ENCODE measurements at regions not wholly inside any gene's neighbourhood (a gene's known extent, or its start where the extent isn't known, plus 50 kb on each side); places are given as distances from the start of the nearest gene placed in this dataset.
A peak's percentile ranks its signal among the peaks of the same experiment; 100 is the strongest.
"Not testable (repeated sequence)": the region's sequence is repeated elsewhere in the genome, so short reads cannot be mapped to it uniquely, and the experiment has no call there.

DNA sequence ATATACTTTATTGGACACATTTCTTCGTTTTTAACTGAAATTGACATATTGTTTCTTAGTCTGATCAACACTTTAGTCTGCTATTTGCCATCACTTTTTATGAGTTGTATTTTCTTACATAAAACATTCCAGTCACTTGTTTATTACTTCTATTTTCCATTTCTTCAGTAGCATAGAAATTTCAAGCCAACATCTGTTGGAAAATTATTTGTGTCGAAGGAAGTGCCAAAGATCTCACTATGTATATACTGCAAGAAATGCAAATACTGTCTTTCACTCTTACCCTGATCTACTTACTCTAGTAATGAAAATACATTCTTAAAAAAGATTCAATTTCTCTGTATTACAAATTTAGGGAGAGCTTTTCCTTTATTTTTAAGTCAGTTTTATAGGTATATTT, 105.9 kb downstream of the SLC17A6 start:
- Mint-ChIP-seq H3K4me1 (ENCODE audit: low read depth) (no peaks in the 10 kb centered on the region), H3K36me3 (ENCODE audit: low read depth) (no peaks in the 10 kb centered on the region), H3K27ac (no peak overlapping the region), H3K27me3 (peaks cover 12% of the 10 kb centered on the region), H3K4me3 (no peak overlapping the region), H3K9me3 (no peaks in the 10 kb centered on the region)
- DNase-seq, result no peak

DNA sequence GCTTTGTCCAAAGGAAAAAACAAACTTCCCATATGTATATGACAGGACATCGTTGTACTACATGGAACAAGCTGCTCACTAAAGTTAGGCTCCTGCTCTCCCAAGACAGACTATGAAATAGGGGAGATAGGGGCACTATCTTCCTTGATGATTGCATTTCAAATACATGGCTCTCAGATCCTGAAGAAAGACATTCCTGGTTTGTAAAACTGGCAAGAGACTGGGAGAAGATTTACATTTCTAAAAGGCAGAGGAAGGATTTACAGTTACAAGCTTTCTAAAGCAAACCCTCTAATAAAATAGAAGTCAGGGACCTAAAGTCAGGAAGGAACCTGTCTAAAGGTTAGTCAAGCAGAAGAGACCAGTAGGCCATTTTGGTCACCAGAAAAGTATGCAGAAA, 103.7 kb downstream of the SLC17A6 start:
- Mint-ChIP-seq H3K36me3 (ENCODE audit: low read depth) (no peaks in the 10 kb centered on the region), H3K4me3 (no peak overlapping the region), H3K4me1 (ENCODE audit: low read depth) (no peaks in the 10 kb centered on the region), H3K27ac (no peak overlapping the region), H3K27me3 (peaks cover 7% of the 10 kb centered on the region), H3K9me3 (no peaks in the 10 kb centered on the region)
- DNase-seq, result no peak

- H3K4me3 Mint-ChIP-seq; H3K27ac Mint-ChIP-seq; H3K9me3 Mint-ChIP-seq; H3K36me3 Mint-ChIP-seq (ENCODE audit: low read depth); DNase-seq: not testable (repeated sequence)
- Mint-ChIP-seq H3K4me1 (ENCODE audit: low read depth) (peaks cover 13% of the 10 kb centered on the region), H3K27me3 (peaks cover 33% of the 10 kb centered on the region)
Measured at GRCh38 chr11:22435582-22435981, 97.4 kb downstream of the SLC17A6 start.

DNA sequence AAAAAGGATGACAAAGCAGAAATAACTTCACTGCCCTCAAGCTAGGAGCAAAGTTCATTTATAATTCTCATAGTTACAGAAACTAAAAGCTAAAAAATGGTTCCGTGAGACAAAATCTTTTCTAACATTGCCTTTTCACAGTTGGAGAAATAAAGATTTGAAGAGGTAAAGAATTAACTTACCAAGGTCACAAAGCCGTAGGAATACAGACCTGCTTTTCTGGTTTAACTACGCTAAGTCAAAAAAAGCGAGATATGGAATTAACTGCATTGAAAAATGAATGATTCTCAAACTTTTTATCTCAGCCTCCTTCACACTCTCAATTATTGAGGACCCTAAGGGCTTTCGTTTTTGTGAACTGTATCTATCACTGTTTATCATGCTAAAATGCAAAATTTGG, 95.3 kb downstream of the SLC17A6 start:
- no peaks in the 10 kb centered on the region for H3K36me3 Mint-ChIP-seq (ENCODE audit: low read depth)
- H3K9me3 Mint-ChIP-seq, result no peaks in the 10 kb centered on the region
- DNase-seq, result no peak
- peaks cover 13% of the 10 kb centered on the region for H3K4me1 Mint-ChIP-seq (ENCODE audit: low read depth)
- H3K27me3 Mint-ChIP-seq, result peaks cover 33% of the 10 kb centered on the region
- no peak overlapping the region for H3K4me3 Mint-ChIP-seq
- no peak overlapping the region for H3K27ac Mint-ChIP-seq

GRCh38 chr11:22433094-22433455, 94.9 kb downstream of the SLC17A6 start:
- Mint-ChIP-seq H3K27me3 (peaks cover 33% of the 10 kb centered on the region), H3K4me1 (ENCODE audit: low read depth) (peaks cover 13% of the 10 kb centered on the region), H3K27ac (no peak overlapping the region), H3K4me3 (peak overlapping the region; percentile 45), H3K36me3 (ENCODE audit: low read depth) (no peaks in the 10 kb centered on the region), H3K9me3 (no peaks in the 10 kb centered on the region)
- no peak for DNase-seq

- peak overlapping the region; percentile 45 for H3K4me3 Mint-ChIP-seq
- DNase-seq, result peak; percentile 28
- no peaks in the 10 kb centered on the region for H3K9me3 Mint-ChIP-seq
- peaks cover 13% of the 10 kb centered on the region for H3K4me1 Mint-ChIP-seq (ENCODE audit: low read depth)
- H3K27me3 Mint-ChIP-seq, result peaks cover 33% of the 10 kb centered on the region
- H3K36me3 Mint-ChIP-seq (ENCODE audit: low read depth), result no peaks in the 10 kb centered on the region
- no peak overlapping the region for H3K27ac Mint-ChIP-seq
Measured at GRCh38 chr11:22432291-22433093, 94.3 kb downstream of the SLC17A6 start.

DNA sequence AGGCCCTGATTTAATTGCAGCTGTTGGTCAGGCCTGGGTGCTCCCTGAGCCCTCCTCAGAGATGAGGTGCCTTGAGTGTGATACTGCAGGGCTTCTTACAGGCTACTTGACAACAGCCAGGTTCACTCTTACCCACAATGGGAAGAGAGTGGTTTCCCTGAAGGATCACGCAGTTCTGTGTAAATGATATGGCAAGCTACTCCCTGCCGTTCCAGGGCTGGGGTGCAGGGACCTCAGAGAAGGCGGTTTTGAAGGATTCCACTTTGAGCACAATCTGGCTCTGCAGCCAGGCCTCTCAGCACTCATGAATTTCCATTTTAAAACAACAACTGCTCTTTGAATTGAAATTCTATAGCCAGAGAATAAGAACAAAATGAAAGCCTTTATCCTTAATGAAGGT, 92.9 kb downstream of the SLC17A6 start:
- H3K4me3 Mint-ChIP-seq, result no peak overlapping the region
- H3K9me3 Mint-ChIP-seq, result no peaks in the 10 kb centered on the region
- no peak for DNase-seq
- H3K27me3 Mint-ChIP-seq, result peaks cover 33% of the 10 kb centered on the region
- H3K36me3 Mint-ChIP-seq (ENCODE audit: low read depth), result no peaks in the 10 kb centered on the region
- peaks cover 13% of the 10 kb centered on the region for H3K4me1 Mint-ChIP-seq (ENCODE audit: low read depth)
- no peak overlapping the region for H3K27ac Mint-ChIP-seq

DNA sequence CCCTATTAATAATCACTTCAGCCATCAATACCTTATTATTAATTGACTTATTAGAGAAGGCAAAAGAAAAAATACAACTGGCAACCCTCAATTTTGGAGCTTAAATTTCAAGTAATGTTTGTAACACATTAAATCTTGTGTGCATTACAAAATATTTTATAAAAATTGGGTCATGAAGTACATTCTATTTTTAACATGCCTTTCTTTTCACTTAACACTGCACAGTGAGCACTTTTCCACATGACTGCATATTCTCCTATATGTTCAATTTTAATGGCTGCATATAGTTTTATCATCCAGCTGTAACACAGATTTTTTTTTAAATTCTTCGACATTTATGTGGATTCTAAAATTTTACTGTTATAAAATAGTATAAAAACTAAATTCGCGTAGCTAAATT, 92.5 kb downstream of the SLC17A6 start:
- Mint-ChIP-seq H3K36me3 (ENCODE audit: low read depth) (no peaks in the 10 kb centered on the region), H3K27me3 (peaks cover 33% of the 10 kb centered on the region), H3K9me3 (no peaks in the 10 kb centered on the region), H3K4me1 (ENCODE audit: low read depth) (peaks cover 13% of the 10 kb centered on the region), H3K4me3 (no peak overlapping the region), H3K27ac (no peak overlapping the region)
- DNase-seq, result no peak

- H3K4me3 Mint-ChIP-seq, result no peak overlapping the region
- H3K27ac Mint-ChIP-seq, result no peak overlapping the region
- no peaks in the 10 kb centered on the region for H3K9me3 Mint-ChIP-seq
- DNase-seq, result no peak
- H3K4me1 Mint-ChIP-seq (ENCODE audit: low read depth), result peaks cover 13% of the 10 kb centered on the region
- no peaks in the 10 kb centered on the region for H3K36me3 Mint-ChIP-seq (ENCODE audit: low read depth)
- H3K27me3 Mint-ChIP-seq, result peaks cover 33% of the 10 kb centered on the region
Measured at GRCh38 chr11:22430141-22430541, 92.0 kb downstream of the SLC17A6 start.
